Smooth muscle cell (in vitro differentiated cells): ENCODE measurements at regions not wholly inside any gene's neighbourhood (a gene's known extent, or its start where the extent isn't known, plus 50 kb on each side); places are given as distances from the start of the nearest gene placed in this dataset.

Experiments used
- DNase-seq: peaks from one replicate; lab custom pipeline; 2025; ENCODE audit not compliant: unreplicated experiment; lab: John Stamatoyannopoulos, UW
- H2AFZ ChIP-seq: fragments of 200-600 bp; sonication (generic); 2 replicates; pipeline ENCODE4 v1.6.0; 2016; ENCODE audit warnings: antibody characterized with exemption, low read depth, mild to moderate bottlenecking
- H3F3A ChIP-seq: fragments of 200-600 bp; sonication (generic); 2 replicates; pipeline ENCODE4 v1.6.0; 2017; ENCODE audit warnings: antibody characterized with exemption, low read depth
- H3K27ac ChIP-seq: fragments of 200-600 bp; sonication (generic); 2 replicates; pipeline ENCODE4 v1.5.1; 2016; ENCODE audit warnings: low read depth, mild to moderate bottlenecking
- H3K27me3 ChIP-seq: fragments of 200-600 bp; sonication (generic); 2 replicates; pipeline ENCODE4 v1.6.1; 2016; ENCODE audit warnings: low read depth, mild to moderate bottlenecking
- H3K36me3 ChIP-seq: fragments of 200-600 bp; sonication (generic); 2 replicates; pipeline ENCODE4 v1.5.1; 2016; ENCODE audit warnings: low read depth
- H3K4me1 ChIP-seq: fragments of 200-600 bp; sonication (generic); 2 replicates; pipeline ENCODE4 v1.5.1; 2016; ENCODE audit warnings: low read depth
- H3K4me2 ChIP-seq: fragments of 200-600 bp; sonication (generic); 2 replicates; pipeline ENCODE4 v1.6.0; 2016; ENCODE audit warnings: mild to moderate bottlenecking
- H3K4me3 ChIP-seq: fragments of 200-600 bp; sonication (generic); 2 replicates; pipeline ENCODE4 v1.5.1; 2016; ENCODE audit warnings: mild to moderate bottlenecking
- H3K79me2 ChIP-seq: fragments of 200-600 bp; sonication (generic); 2 replicates; pipeline ENCODE4 v1.6.0; 2016; ENCODE audit warnings: low read depth, mild to moderate bottlenecking
- H3K9ac ChIP-seq: fragments of 200-600 bp; sonication (generic); 2 replicates; pipeline ENCODE4 v1.6.0; 2016; ENCODE audit warnings: low read depth
- H3K9me3 ChIP-seq: fragments of 200-600 bp; sonication (generic); replicated peaks from 2 replicates; pipeline ENCODE4 v1.5.1; 2016; ENCODE audit warnings: low read depth
- H4K20me1 ChIP-seq: fragments of 200-600 bp; sonication (generic); 2 replicates; pipeline ENCODE4 v1.6.0; 2016; ENCODE audit warnings: low read depth
- CTCF ChIP-seq: fragments of 200-600 bp; sonication (generic); IDR thresholded peaks from 2 replicates; pipeline ENCODE4 v1.5.1; 2017; ENCODE audit warnings: borderline replicate concordance, mild to moderate bottlenecking, antibody characterized with exemption; ENCODE audit not compliant: insufficient read depth, poor library complexity, severe bottlenecking
- WGBS: methylation state at CpG from one replicate; pipeline ENCODE4 v1.1.7; 2016; ENCODE audit warnings: low lambda C conversion rate; 5-methylcytosine and 5-hydroxymethylcytosine counted together

GRCh38 chr6:44712353-44713111, 325.0 kb downstream of the CDC5L start:
- DNase-seq = no peak

GRCh38 chr6:44715188-44715587, 327.7 kb downstream of the CDC5L start:
- 53% methylated on average over 9 of the region's 9 CpGs for WGBS
- no peak overlapping the region for H3K9ac ChIP-seq
- no peak overlapping the region for H3K4me3 ChIP-seq
- no peaks in the 10 kb centered on the region for H4K20me1 ChIP-seq
- H3K27ac ChIP-seq = no peak overlapping the region
- H3K4me2 ChIP-seq = no peak overlapping the region
- no peaks in the 10 kb centered on the region for H3F3A ChIP-seq
- H3K9me3 ChIP-seq = no peaks in the 10 kb centered on the region
- no peaks in the 10 kb centered on the region for H3K4me1 ChIP-seq
- no peak overlapping the region for H2AFZ ChIP-seq
- no peaks in the 10 kb centered on the region for H3K79me2 ChIP-seq
- no peak for TF ChIP-seq CTCF
- H3K27me3 ChIP-seq = no peaks in the 10 kb centered on the region
- no peaks in the 10 kb centered on the region for H3K36me3 ChIP-seq
- no peak for DNase-seq

More at GRCh38 chr6:44712353-44713111, 325.0 kb downstream of the CDC5L start:
- TF ChIP-seq CTCF = no peak
- Histone ChIP-seq H3K27me3 (no peaks in the 10 kb centered on the region), H3K79me2 (no peaks in the 10 kb centered on the region), H3K9ac (no peak overlapping the region), H3K4me3 (no peak overlapping the region), H3K36me3 (no peaks in the 10 kb centered on the region), H3K27ac (no peak overlapping the region), H3F3A (no peaks in the 10 kb centered on the region), H3K9me3 (no peaks in the 10 kb centered on the region), H3K4me1 (no peaks in the 10 kb centered on the region), H2AFZ (no peak overlapping the region), H3K4me2 (peak overlapping the region; percentile 37), H4K20me1 (no peaks in the 10 kb centered on the region)
- WGBS = 50% methylated on average over 6 of the region's 6 CpGs

- H4K20me1 ChIP-seq = no peaks in the 10 kb centered on the region
- H2AFZ ChIP-seq = no peak overlapping the region
- H3K36me3 ChIP-seq = no peaks in the 10 kb centered on the region
- no peak overlapping the region for H3K4me3 ChIP-seq
- H3K79me2 ChIP-seq = no peaks in the 10 kb centered on the region
- no peak for TF ChIP-seq CTCF
- no peaks in the 10 kb centered on the region for H3K9me3 ChIP-seq
- no peaks in the 10 kb centered on the region for H3K27me3 ChIP-seq
- H3K4me2 ChIP-seq = no peak overlapping the region
- no peak overlapping the region for H3K9ac ChIP-seq
- no peak overlapping the region for H3K27ac ChIP-seq
- no peaks in the 10 kb centered on the region for H3K4me1 ChIP-seq
- WGBS = 79% methylated on average over 6 of the region's 6 CpGs
- DNase-seq = no peak
- H3F3A ChIP-seq = no peaks in the 10 kb centered on the region
Measured at GRCh38 chr6:44715925-44716324, 328.4 kb downstream of the CDC5L start.

- no peaks in the 10 kb centered on the region for H4K20me1 ChIP-seq
- no peak overlapping the region for H3K9ac ChIP-seq
- no peaks in the 10 kb centered on the region for H3K27me3 ChIP-seq
- no peak overlapping the region for H3K4me2 ChIP-seq
- no peak overlapping the region for H2AFZ ChIP-seq
- H3K27ac ChIP-seq = no peak overlapping the region
- H3K79me2 ChIP-seq = no peaks in the 10 kb centered on the region
- H3K9me3 ChIP-seq = no peaks in the 10 kb centered on the region
- H3F3A ChIP-seq = no peaks in the 10 kb centered on the region
- no peak for DNase-seq
- no peak for TF ChIP-seq CTCF
- WGBS = 100% methylated on average over 2 of the region's 2 CpGs
- H3K4me3 ChIP-seq = no peak overlapping the region
- no peaks in the 10 kb centered on the region for H3K36me3 ChIP-seq
- no peaks in the 10 kb centered on the region for H3K4me1 ChIP-seq
Measured at GRCh38 chr6:44717431-44717830, 329.9 kb downstream of the CDC5L start.
